Right renal pelvis (tissue), 4 donors: ENCODE measurements at regions not wholly inside any gene's neighbourhood (a gene's known extent, or its start where the extent isn't known, plus 50 kb on each side); places are given as distances from the start of the nearest gene placed in this dataset.

ENCODE experiments used
- DNase-seq, 4 donors: peaks; one replicate each; pipeline ENCODE4 v3.0.0-alpha.2; 2013; ENCODE audit warnings: low read depth in 4 of 4, low spot score in 3 of 4, missing footprints in 1 of 4

DNA sequence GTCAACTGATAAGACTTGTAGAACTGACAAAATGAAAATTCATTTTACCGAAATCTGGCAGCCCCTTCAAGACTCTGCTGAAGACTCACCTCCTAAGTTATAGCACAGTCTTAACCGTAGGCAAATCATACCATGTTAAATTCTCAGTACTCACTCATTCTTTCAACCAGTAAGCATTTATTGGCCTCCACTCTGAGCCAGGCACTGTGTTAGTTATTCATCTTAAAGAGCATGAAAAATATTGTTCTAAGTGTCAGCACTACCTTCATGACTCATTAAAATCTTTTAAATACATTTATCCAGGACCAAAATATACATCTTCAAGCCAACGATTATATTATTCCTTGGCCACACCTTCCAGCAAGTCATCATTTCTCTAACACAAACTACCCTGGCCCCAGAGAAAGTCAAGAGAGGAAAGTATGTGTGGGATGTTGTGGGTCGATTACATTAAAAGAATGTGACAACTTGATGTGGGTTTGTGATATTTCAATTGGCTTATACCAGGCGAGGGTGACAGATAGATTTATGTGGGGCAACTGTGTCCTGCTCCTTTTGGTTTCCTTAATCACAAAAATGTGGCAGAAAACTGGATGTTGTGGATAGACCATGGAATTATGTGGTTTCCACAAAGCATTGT is 55.0 kb downstream of the TMEM30B start:
- no peak for DNase-seq

DNA sequence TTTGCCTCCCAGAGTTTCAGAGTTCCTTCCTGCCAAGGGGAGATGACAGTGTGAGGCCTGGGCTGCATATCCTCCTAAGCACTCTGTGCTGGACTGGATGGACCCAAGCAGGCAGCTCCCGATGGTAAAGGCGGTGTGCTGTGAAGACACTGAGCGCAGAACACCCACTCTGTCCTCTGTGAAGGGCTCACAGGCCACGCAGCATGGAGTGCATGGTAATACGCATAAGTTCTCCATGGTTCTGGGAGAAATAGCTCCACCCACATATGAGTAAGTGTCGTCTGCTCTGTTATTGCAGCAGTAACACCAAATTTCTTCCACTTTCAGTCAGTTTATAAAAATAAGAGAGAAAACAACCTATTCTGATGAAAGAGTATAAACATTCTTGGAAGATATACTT is 55.8 kb downstream of the TMEM30B start:
- no peak for DNase-seq

DNA sequence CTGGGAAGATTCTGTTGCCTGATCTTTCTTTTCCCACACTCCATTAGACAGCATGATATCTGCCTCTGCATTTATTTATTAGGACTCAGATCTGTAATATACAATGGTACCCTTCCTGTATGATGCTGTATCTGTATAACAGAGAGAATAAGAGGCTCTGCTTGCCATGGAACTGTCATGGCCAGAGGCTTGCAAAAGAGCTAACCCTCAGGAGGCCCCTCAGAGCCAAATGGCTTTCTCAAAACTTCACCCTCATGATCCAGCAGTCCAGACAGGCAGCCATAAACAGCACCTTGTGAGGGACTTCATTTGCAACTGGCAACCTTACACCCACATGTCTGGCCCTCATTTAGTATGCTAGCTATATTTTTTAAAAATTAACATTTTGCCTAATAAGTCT is 57.6 kb downstream of the TMEM30B start:
- DNase-seq: no peak

DNA sequence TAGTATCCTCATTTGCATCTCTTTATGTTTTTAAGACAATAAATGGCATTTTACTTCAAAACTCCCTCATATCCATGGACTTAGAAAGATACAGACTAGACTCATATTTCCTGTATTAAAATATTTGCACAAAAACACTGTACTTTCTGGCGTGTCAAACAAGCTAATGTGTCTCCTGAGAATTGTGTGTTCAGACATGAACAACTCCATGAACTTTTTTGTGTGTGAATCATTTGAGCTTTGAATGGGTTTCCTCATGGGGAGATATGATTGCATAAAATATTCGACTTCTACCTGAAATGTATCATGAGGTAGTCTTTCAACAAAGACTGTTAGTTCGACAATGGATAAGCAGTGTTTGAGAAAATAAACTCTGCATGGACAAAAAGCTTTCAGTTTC is 58.8 kb downstream of the TMEM30B start:
- DNase-seq: no peak

DNA sequence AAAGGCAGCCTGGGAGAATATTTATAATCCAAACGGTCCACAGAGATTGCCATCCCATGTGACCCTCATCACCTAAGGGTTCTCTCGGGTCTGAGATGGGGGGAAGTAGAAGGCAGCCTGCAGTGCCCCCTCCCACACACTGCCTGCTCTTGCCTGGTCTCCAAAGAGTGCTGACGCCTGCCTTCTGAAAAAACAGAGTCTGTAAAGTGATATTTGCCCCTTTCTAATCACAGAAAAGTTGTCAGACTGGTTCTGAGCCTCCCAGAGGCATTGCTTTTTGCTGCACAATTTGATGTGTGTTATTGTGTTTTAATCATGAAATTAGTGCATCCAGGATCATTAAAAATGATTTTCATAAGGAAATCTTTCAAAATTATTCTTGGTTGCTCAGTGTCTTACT is 59.2 kb downstream of the TMEM30B start:
- DNase-seq: no peak

DNA sequence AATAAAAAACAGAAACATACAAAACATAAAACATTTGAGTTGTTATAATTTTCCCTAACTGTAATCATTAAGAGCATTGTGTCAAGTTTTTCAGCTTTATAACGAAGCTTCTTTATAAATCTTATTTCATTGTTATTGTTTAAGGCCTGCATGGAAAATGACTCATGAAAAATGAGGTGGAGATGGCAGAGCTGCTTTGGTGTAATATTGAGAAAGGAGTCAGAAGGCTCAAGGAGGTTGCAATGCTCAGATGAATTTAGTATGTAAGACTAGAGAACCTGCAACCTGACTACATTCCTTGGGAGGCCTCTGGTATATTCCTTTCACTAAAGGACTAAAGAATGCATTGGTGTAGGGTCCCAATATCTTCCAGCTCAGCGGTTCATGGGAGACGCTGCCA is 61.5 kb downstream of the TMEM30B start:
- no peak for DNase-seq

DNA sequence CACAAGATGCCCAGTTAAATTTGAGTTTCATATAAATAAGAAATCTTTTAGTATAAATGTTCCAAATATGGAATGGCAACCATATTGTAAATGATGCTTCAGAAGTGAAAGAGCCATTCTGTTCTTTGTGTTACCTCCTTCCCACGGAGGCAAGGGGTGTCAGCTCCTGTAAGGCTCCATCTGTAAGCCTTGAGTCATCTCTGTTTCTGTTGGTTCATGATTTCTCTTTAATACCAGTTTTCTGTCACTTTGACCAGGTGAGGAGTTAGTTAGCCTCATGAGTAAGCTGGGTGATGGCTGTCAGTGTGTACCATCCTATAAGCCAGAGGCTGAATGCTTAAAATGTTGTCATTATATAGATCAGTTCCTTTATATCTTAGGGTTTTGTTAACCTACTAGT is 61.9 kb downstream of the TMEM30B start:
- DNase-seq: no peak

DNA sequence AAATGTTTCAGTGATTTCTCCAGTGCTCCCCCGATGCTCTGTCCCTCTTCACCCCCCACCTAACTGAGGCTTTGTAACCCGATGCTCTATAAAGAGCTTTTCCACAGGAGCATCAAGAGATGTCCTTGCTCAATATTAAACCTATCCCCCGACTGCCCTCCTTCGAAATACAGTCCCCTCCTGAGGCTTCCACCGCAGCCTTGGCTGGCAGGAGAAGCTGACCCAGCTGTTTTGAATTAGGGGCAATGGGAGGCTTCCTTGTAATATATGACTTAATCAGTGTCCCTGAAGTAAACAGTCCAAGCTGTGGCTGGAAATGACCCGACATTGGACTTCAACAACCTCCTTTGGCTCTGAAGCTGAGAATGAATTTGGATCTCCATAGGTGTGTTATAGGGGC is 62.4 kb downstream of the TMEM30B start:
- no peak for DNase-seq

DNA sequence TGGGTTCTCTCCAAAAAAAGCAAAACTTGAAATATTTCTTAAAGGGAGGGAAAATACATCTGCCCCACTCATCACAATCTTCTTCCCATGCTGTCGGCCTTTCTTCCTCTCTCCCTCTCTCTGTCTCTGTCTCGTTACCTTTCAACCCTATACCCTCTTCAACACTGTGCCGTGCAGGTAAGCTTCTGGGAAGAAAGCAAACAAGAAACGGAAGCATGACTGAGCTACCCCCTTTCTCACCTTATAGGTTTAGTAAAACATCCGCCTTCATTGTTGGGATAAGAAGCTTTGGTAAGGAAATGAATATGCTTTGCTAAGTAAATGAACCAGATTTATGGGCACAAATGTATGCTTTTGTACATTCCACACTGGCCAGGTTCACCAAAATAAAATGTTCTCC is 63.0 kb downstream of the TMEM30B start:
- DNase-seq: no peak

DNA sequence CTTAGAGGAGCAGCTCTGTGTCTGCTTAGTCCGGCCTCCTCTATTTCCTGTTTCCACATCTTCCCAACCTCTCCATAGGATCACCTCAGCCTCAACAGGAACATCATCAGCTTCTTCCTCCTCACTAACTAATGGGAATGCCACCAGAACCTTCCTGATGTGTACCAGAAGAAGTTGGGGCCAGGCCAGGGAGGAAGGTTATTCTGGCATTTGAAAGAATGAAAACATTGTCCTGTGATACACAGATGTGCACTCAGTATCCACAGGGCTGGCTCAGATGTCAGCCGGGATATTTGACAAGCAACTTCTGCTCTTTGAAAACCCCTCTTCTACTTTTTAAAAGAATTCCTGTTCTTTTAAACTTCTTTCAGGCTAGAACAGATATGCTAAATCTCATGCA is 63.6 kb downstream of the TMEM30B start:
- DNase-seq: no peak

DNA sequence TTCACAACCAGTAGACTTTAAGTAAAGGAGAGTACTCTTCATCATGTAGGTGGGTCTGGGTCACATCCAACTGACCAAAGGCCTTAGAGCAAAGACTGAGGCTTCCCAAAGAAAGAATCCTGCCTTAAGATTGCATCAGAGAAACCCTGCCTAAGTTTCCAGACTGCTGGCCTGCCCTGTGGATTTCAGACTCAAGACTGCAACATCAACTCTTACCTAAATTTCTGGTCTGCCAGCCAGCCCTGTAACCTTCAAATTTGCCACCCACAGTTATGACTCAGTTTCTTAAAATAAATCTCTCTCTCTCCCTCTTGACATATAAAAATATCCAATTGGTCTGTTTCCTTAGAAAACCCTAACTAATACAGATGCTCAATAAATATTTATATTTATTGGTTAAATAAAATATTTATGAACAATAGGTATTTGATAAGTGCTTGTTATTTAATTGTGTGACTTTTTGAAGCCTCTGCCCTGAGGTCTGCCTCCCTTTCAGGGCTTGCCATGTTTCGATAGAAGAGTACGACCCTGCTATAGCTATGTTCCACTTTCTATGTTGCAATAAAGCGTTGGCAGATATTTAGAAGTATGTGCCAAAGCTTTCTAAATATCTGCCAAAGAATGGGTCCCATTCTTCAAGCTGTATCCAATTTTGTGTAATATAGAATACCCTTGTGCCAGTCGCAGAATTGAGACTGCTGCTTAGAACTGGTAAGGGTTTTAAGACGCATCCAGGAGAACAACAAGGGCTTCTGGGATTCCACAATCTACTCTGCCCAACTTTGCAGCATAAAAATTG is 65.7 kb downstream of the TMEM30B start:
- no peak for DNase-seq

DNA sequence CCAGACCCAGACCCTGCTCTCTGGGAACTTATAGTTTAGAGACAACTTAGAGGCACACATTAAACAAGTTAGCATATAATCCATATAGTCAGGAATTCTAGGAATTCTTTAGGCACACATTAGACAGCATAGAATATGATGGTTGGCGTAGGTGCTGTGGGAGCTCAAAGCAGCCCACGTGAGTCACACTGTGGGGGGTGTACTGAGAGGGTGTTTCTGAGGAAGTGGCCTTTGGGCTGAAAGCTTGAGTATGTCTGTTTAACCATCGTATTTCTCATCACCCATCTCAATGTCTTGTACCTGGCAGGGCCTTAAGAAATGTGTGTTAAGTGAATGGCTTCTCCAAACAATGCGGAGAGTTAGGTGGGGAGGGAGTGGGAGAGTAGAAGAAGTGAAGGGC is 67.2 kb downstream of the TMEM30B start:
- DNase-seq: no peak

DNA sequence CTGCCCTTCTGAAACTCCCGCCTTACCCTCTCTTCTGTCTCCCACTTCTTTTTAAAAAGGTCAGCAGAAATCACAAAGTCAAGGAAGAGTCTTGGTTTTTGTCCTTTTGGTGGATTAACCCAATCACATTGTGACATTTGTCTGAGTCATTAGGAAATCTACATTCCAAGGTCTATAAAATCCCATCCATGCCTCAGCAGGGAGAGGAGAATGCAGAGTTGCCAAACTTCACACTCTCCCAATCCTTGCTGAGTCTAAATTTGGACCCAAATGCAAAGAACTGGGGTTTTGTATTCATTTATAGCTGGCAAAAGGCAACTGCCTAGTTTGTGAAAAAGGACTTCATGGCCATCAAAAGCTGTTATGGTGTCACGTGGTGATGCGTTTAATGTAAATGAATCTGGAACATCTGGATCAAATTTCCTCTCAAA is 67.9 kb downstream of the TMEM30B start:
- DNase-seq: no peak

DNA sequence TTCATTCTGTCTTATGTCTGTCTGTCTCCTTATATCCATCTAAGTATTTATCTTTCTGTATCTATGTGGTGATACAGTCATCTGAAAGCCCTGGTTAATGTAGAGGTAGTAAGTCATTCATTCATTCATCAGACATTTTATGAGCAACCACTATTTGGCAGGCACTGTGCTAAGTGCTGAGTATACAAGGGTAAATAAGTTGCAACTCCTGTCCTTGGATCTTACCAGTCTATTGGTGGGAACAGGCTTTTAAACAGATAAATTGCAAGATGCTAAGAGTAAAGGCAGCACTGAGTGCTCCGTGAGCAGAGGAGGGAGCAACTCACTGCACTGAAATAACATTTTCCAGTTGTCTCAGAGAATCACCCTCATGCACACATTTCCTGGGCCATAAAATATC is 68.6 kb downstream of the TMEM30B start:
- DNase-seq: no peak

DNA sequence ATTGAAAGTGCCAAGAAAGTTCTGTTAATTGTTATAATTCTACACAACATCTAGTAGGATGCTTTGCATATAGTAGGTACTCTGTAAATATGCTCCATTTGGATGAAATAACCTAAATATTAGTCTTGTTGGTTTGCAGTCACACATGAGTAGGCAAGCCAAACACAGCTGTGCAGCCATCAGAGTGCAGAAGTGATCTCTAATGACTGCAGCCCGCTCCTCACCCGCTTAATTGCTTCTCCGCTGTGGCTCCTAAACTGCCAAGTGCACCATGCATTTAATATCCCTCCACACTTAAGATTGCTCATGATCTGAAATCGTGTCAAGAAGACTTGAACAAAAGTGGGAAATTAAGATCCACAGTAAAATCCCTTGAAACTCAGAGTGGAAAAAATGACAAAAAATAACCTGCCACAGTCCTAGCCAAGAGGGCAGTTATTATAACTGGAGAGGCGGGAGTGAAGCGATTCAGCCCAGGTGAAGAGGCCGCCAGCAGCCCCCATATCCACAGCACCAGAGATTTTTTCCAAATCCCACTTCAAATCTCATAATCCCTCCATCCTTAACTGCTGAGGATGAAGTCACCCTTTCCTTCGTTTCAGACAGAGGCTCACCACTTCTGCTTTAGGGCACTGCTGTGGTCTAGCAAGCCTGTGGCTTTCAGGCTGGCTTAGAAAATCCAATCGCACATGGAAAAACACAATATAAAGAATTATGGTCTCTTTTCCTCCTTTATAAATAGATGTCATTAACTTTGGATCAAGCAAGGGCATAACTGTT is 69.5 kb downstream of the TMEM30B start:
- DNase-seq: no peak

DNA sequence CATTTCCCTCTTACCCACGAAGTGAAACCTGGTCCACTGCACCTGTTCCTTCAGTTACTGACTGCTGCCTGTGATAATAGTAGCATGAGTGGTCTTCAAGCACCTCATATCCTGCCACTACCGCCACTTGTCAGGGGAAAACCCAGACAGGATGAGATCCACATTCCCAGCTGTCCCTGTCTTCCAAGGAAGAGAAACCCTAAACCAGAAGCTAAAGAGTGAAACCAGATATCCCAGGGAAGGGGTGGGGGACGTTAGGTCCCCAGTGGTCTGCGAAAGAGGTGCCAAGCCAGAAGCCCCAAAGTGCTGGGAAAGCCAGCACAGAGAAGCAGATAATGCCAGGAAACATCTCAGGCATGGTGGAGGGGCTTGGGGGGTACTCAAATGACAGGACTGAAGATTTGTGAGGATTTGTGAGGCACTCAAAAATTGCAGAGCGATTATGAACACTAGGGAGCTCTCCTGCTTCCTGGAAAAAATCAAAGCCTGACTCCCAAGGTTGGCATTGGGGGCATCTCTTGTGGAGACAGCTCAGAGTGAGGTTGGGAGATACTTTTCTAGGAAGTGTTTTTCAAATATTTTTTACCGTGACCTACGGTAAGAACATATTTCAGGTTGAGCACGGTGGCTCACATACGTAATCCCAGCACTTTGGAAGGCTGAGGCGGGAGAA is 77.9 kb downstream of the TMEM30B start:
- no peak for DNase-seq

DNA sequence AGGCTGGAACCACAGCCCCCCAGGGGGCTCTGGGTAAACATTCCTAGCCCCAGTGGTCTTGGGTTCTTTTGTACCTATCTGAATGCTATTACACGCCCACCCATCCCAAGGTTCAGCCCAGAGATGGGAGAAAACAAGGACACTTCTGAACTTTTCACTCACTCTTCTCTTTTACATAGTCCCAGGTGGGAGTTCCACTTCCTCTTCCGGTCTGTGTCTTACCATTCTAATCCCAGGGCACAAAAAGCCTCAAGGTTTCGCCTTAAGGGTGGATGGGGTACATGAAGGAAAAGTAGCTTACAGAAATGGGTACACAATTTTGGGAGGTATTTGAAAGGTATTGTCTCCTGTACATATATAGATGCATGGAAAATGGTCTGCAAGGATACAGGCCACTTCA is 79.0 kb downstream of the TMEM30B start:
- no peak for DNase-seq

DNA sequence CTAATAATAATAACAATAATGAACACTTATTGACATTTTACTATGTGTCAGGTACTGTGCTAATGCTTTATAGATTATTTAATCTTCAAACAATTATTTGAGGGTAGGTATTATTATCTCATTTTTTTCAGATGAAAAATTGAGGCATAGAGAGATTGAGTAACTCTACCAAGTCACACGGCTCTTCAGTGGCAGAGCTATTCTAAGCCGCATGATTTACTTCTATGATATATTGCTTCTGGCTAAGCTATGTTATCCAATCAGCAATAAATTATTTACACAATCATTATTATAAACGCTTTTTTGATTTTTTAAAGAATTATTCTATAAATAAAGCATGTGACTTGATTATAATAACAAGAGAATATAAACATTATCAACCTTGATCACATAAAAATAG is 80.0 kb downstream of the TMEM30B start:
- DNase-seq: no peak

DNA sequence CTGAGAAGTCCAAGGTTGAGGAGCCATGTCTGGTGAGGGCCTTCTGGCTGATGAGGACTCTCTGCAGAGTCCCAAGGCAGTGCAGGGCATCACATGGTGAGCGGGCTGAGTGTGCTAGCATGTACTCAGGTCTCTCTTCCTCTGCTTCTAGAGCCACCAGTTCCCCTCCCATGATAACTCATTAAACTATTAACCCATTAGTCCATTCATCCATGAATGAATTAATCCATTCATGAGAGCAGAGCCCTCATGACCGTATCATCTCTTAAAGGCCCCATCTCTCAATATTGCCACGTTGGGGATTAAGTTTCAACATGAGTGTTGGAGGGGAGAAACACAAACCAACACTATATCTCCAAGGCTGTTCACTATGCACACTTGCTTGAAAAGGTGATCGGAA is 83.7 kb downstream of the TMEM30B start:
- DNase-seq: no peak

DNA sequence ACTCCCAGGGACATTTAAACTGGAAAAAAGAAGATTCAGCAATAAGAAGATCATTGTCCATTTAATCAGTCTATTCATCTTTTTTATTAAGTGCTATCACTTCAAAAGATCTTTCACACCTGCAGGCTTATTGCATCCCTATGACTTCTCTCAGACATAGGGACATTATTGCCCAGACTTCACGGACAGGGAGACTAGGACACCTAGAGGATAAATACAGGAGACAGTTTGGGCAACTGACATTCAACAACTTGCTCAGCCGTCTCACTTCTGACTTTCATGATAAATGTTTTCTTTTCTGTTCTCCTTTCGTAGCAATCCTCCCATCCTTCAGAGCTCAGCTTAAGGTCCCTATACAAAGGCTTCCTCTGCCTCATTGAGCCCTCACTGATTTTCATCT is 84.3 kb downstream of the TMEM30B start:
- DNase-seq: no peak

DNA sequence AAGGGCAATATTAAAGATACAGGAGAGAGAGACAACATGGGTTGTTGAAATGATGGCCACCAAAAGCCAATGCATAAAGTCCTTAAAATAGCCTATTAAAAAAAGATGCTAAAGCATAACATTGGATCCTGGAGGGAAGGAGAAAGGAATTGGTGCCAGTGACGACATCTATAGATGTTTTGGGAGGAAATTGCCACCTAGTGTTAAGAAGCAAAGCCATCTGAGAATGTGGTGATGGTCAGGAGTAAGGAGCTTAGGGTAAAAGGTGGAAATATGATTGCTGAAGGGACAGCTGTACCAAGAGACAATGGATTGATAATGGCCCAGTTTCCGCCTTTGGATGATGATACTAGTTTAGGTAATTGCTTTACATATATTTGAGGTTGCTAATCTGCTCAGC is 85.1 kb downstream of the TMEM30B start:
- DNase-seq: no peak
